NCI-H748 treated with DMSO at 0.1 percent for 48 hours (cell line): ENCODE measurements at regions not wholly inside any gene's neighbourhood (a gene's known extent, or its start where the extent isn't known, plus 50 kb on each side); places are given as distances from the start of the nearest gene placed in this dataset.

Source experiments
- DNase-seq: peaks from one replicate; lab custom pipeline; 2025; lab: John Stamatoyannopoulos, UW

DNA sequence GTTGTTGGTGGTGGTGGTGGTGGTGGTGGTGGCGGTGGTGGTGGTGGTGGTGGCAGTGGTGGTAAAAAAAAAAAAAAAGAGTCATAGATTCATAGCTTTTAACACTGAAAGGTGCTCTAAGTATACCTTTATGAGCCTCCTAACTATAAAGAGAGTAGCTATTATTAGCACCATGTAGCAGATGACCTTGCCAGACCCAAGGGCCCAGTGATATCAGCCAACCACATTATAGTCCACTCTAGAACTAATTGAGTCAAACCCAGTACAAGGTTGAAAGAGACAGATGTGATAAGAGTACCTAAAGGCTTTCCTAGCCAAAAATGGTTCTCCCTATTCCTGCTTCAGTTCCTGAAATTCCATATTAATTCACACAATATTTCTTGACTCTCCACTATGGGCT lies 245.3 kb downstream of the HACE1 start:
- no peak for DNase-seq

DNA sequence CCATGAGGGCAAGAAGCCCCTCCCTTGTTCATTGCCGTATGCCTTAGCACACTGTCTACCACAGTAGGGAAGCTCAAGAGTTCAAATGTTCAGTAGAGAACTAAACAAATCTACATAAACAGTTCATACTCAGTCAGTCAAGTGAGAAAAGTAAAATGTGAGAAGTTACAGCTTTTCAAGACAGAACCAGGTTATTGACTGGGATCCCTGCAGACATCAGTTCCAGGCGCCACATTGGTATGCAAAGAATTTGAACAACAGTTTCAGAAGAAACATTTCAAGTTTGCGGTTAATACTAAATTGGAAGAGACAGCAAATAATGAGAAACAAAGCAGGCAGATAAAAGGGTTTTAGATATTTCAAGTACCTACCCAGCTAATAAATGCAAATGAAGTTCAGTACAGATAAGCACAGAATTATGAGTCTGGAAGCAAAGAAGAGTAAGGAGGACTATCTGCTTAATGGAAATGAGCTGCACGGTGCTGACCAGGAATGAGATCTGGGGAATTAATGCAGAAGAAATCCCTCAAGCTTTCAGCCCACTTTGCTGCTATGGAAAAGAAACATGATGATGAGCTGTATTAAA lies 246.2 kb downstream of the HACE1 start:
- DNase-seq, result no peak

DNA sequence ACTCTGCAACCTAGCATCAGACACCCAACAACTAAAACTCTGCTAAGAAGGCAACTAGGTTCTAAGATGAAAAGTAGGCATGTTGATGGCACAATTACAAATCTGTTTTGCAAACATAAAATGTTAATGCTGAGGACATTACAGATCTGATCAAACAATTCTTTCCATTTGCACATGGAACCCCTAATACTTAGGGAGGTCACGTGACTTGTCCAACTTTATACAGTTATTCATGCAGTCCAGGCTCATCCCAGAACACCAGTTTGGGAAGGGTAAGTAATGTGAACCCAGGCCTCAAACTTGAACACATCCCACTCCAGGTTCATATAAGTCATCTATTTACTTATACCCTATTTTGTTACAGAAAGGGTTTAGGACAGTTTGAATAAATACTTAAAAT lies 247.2 kb downstream of the HACE1 start:
- no peak for DNase-seq

- DNase-seq, result no peak
Measured at GRCh38 chr6:104608101-104608500, 251.6 kb downstream of the HACE1 start.

- no peak for DNase-seq
Measured at GRCh38 chr6:104607501-104607900, 252.2 kb downstream of the HACE1 start.

DNA sequence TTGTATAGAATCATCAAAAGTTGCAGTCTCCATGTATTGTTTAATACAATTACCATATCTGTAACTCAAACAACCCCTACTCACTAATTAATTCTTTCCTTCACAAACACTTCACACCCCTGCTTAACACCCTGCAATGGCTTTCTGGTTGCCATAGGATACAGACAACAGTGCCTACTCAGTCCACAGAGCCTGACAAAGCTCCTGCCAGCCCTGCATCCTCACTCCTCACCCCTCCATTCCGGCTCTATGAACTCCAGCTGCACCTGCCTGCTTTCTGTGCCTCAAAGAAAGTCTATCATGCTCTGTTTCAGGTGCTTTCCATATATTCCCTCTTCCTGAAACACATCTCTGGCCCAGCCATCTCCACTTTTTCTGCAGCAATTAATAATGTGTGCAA lies 253.4 kb downstream of the HACE1 start:
- DNase-seq, result peak; percentile 76

DNA sequence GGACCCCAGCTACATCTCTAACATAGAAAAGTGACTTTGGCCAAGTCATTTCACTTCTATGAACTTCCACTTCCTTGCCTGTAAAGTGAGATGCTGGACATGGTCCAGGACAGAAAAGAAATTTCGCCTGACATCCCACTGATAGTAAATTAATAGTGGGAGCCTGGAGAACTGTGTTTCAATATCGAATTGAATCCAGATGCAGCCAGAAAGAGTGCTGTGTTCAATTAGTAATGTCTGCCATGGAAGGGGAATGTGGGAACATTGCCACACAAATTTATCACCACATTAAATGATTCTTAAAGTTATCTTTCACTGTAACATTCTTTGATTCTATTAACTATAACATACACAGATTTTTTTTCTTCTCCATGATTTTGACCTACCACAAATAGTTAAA lies 255.0 kb downstream of the HACE1 start:
- DNase-seq, result no peak

DNA sequence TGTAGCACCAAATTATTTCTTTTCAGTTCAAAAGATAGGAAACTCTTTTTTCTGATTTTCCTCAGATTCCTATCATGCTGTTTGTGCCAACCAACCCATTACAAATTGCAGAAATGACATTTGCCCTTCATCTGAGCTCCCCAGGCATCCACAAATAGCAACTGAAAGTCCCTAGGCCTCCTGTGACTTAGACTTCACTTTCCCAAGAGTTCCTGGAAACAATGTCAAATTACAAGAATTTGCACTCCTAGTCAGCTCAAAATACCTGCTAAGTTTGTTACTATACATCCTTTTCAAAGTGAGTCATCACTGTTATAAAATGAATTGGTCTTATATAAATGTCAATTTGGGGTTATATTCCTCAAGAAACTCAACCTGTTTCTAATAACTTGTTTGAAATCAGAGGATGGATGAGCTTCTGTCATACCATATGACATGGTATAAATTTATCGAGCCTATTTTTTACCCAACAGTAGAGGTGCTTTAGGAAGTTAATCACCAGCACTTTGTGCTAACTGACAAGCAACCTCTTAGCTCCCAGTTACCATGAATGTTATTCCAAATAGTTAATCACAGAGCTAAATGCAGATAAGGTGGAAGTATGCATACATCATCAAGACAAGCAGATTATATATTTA lies 256.5 kb downstream of the HACE1 start:
- DNase-seq, result no peak

DNA sequence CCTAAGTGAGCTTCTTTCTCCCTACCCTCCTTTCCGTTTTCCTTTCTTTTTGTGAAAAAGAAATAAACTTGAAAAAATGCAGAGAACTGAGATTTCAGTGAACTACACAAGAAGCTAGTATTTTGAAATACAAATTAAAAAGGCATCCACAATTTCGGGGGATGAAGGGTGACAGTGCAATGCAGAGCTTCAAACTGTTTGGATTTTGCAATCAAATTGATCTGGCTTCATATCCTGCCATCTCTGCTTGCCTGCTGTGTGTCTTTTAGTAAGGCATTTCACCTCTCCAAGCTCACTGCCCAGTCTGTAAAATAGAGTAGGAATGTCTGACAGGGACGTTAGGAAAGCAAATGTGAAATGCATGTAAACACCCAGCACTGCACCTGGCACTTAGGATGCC lies 258.0 kb downstream of the HACE1 start:
- no peak for DNase-seq

DNA sequence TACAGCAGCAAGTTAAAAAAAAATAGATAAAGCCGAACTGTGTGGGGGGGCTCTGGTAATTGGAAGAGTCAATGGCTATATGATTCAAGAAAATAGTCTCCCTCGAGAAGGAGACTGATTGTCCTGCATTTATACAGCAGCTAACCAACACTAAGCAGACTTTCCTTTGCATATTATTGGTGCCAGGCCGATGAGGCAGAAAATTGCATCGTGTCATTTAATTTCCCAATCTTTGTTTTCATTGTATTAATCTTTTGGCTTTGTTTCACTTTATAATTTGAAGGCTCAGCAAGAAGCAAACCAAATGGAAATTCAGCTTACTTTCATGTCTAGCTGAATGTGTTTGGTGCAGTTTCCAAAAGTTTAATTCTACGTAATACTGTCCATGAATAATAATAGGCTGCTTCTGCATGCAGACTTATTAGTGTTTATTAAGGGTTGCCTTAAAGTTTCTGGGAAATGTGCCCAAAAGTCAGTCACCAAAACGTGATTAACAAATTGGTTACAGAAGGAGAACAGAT lies 258.5 kb downstream of the HACE1 start:
- no peak for DNase-seq

DNA sequence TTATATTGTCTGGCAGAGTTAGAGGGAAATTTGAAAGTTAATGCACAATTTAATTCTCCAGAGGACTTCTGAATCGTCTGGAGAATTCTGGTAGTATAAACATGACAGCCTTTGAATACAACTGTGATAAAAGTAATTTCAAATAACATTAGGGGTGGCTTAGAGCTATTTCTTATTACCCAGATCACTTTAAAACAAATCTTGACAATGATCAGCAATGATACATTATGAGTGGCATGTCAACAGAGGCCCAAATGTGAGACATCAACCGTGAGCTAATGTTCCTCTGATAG lies 259.1 kb downstream of the HACE1 start:
- no peak for DNase-seq

DNA sequence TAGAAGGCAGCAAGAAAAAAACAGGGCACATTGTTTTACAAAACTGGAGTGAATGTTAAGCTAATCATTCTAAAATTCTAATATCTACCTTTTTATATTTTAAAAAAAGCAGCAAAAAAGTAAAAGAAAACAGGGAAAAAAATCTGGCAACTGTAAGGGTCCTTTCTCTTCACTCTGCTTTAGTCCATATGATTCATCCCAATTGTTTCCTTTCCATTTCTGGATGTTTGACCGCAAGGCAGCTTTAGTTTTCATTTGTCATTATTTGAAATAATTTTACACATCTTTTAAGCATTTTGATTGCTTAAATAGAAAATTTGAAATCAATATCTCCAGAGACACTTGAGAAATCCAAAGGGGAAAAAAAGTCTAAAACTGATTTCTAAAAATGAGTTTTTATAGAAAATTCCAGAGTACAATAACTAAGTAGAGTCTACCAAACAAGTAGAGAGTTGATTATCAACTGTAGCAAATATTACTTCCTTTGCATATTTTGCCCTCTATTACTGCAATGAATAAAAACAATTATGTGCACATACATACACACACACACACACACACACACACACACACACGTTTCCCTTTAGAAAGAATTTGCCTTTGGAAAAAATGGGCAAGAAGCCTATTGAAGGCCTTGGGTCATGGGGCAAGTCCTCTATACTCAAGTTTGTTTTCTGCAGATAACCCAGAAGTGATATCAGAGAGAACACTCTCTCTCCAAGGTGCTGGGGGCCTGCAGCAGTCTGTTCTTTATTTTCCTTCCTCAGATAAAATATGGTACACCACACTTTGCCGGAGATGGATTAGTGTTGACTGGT lies 259.7 kb downstream of the HACE1 start:
- no peak for DNase-seq

GRCh38 chr6:104597541-104598050 lies 262.1 kb downstream of the HACE1 start:
- DNase-seq, result no peak

DNA sequence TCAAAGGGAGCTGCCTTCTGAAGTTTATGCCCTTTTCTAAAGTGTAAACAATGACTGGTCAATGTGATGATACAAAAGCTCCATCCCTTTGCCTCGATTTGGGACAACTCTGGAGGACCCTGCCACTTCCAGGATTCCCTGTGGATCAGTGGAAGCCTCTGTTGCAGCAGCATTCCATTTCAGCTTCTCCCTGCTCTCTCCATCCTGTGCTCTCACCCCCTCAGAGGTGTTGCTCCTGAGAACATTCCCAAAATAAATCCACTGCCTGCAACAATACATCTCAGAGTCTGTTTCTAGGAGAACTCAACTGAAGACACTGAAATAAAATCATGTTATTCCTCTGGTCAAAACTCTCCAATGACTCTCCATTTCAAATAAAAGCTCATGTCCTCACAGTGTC lies 263.6 kb downstream of the HACE1 start:
- no peak for DNase-seq

DNA sequence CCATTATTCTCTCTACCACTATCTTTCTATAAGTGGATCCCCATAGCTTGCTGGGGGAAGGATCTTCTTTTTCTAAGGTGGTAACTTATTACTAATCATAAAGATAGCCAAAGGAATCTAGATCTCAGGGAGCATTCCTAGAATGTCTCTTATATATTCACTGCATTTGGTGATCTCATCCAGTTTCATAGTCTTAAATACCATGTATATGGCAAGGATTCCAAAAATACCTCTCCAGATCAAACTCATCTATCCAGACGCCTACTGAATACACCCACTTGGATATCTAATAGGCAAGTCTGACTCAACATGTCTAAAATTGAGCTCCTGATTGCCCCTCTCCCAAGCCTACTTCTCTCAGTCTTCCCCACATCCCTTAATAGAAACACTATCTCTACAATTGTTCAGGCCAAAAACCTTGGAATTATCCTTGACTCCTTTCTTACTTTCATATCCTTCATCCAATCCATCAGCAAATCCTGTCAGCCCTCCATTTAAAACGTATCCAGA lies 264.4 kb downstream of the HACE1 start:
- no peak for DNase-seq

- no peak for DNase-seq
Measured at GRCh38 chr6:104591573-104592334, 268.0 kb downstream of the HACE1 start.

DNA sequence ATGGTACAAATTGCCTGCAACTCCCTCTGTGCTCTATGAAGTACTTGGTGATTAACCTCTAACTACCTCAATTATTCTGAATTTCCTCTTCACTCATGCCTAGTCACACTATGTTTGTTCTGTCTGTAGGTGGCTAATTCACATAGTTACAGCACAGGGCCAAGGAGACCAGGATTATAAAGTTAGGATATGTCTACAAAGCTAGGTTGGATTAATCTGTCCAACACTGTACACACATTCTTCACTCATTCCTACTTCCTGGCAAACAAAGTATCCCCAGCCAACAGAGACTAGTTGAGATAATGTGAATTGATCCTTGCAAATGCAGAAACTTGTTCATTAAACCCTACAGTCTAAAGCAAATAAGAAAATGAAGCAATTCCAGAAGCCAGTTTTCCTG lies 269.8 kb downstream of the HACE1 start:
- DNase-seq, result peak; percentile 80

DNA sequence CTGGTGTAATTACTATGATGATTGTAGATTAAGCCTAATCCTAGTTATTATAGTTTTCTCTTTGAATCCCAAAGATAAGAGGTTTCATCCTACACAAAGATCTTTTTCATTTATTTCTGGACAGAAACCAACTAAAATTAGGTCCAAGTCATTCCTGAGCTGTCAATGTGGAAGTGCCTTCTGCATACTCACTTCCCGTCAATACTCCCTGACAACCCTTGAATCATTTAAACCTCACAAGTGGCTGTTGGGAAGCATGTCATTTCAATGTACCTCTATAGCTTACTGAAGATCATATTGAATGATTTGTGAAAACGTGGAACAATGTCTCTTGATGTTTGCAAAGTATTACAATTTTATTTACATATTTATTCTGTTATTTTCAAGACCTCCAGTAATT lies 274.1 kb downstream of the HACE1 start:
- DNase-seq, result no peak

- no peak for DNase-seq
Measured at GRCh38 chr6:104580452-104580851, 279.3 kb downstream of the HACE1 start.

GRCh38 chr6:104579310-104579863 lies 280.3 kb downstream of the HACE1 start:
- no peak for DNase-seq

GRCh38 chr6:104575536-104575935 lies 284.2 kb downstream of the HACE1 start:
- DNase-seq, result no peak
